GM06990 (cell line): ENCODE measurements at regions not wholly inside any gene's neighbourhood (a gene's known extent, or its start where the extent isn't known, plus 50 kb on each side); places are given as distances from the start of the nearest gene placed in this dataset.

Experiments
- DNase-seq: peaks from one replicate; pipeline ENCODE4 v3.0.0-alpha.2; 2011; ENCODE audit not compliant: insufficient read length; ENCODE audit errors: extremely low read depth
- H3K27me3 ChIP-seq: replicated peaks from 2 replicates; pipeline ENCODE4 v1.6.0; 2011; ENCODE audit warnings: low read length; ENCODE audit not compliant: control insufficient read depth, insufficient read depth
- H3K36me3 ChIP-seq: 2 replicates; pipeline ENCODE4 v1.5.1; 2011; ENCODE audit warnings: low read length; ENCODE audit not compliant: control insufficient read depth, insufficient read depth
- H3K4me3 ChIP-seq: replicated peaks from 2 replicates; pipeline ENCODE4 v1.5.1; 2011; ENCODE audit warnings: low read depth, mild to moderate bottlenecking, control low read depth, low read length
- TF ChIP-seq, protein P1 (sequence below): IDR thresholded peaks from 2 replicates; pipeline ENCODE4 v1.5.1; 2011; ENCODE audit warnings: low read length, control low read depth, mild to moderate bottlenecking, inconsistent platforms; ENCODE audit not compliant: insufficient read depth, poor library complexity, severe bottlenecking

DNA sequence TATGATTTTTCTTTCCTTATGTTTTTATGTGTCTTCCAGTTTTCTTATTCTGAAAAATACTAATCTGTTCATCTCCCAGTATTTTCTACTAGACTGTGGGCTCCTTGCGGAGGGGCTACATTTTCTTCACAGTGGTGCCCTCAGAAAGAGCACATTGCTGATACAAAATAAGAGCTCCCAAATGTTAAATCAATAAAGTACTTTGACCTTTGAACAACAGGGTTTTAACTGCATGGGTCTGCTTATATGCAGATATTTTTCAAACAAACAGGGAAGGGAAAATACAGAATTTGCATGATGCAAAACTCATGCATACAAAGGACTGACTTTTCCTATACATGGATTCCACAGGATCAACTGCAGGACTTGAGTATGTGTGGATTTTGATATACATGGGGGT lies 79.9 kb upstream of the ACO1 start:
- TF ChIP-seq, protein P1, sequence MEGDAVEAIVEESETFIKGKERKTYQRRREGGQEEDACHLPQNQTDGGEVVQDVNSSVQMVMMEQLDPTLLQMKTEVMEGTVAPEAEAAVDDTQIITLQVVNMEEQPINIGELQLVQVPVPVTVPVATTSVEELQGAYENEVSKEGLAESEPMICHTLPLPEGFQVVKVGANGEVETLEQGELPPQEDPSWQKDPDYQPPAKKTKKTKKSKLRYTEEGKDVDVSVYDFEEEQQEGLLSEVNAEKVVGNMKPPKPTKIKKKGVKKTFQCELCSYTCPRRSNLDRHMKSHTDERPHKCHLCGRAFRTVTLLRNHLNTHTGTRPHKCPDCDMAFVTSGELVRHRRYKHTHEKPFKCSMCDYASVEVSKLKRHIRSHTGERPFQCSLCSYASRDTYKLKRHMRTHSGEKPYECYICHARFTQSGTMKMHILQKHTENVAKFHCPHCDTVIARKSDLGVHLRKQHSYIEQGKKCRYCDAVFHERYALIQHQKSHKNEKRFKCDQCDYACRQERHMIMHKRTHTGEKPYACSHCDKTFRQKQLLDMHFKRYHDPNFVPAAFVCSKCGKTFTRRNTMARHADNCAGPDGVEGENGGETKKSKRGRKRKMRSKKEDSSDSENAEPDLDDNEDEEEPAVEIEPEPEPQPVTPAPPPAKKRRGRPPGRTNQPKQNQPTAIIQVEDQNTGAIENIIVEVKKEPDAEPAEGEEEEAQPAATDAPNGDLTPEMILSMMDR = no peak
- DNase-seq = no peak
- Histone ChIP-seq H3K27me3 (no peaks in the 10 kb centered on the region), H3K36me3 (no peaks in the 10 kb centered on the region), H3K4me3 (no peak overlapping the region)

DNA sequence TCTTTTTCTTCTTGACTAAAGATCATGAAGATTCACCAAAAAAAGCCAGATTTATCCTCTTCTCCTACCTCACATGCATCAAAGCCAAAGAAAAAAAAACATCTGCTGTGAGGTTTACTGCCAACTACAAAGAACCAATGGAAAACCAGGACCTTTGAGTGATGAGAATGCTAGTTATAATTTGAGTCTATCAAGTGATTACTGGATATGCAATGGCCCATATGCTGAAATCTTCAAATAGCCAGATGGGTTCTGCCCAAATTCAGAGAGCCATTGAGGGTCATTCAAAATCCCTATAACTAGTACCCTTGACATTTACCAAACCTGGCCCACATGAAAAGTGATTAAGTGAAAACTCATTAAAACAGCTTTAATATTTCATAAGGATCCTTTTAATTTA lies 78.4 kb upstream of the ACO1 start:
- Histone ChIP-seq H3K36me3 (no peaks in the 10 kb centered on the region), H3K4me3 (no peak overlapping the region), H3K27me3 (no peaks in the 10 kb centered on the region)
- no peak for DNase-seq
- TF ChIP-seq, protein P1 = no peak

DNA sequence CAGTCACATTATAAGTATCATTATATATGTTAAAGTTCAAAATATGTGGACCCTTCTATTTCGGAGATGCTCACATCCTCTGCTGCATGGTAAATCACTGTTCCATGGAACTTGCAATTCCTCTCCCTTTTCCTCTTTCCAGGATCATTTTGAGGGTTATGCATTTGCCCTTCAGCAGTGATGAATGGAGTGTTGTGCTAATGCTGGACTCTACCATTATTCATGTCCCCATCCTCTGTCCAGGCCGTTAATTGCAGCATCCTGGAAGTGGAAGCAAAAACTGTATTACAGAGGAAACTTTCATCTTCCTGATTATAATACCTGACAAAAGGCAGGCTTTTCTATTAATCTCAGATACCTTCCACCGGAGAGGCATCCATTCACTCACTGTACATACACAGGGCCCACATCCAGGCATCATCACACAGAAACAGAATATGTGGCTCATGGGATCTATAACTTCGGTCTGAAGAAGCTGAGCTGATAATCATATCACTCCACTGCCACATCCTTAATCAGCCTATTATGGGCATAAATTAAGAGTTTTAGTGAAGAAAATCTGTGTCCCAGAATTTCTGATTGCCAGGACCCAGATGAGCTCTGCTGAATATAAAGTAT lies 65.0 kb upstream of the ACO1 start:
- Histone ChIP-seq H3K27me3 (no peaks in the 10 kb centered on the region), H3K36me3 (no peaks in the 10 kb centered on the region), H3K4me3 (no peak overlapping the region)
- TF ChIP-seq, protein P1 = no peak
- no peak for DNase-seq

DNA sequence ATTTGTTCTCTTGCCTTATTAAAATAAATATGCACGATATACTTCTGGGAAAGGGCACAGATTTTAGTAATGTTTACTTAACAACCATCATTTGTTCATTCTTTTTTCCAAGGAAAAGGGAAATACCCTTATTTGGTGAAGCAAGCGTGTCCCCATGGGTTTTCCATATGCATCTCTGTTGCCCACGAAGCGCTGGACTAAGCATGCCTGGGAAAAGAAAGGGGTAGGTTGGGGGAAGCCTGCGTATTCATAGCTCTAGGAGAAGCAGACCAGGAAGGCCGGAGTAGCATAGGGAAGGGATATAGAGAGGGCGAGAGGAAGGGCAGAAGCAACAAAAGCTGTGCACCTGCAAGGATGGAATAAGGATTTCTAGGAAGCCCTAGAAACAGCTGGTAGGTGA lies 61.8 kb upstream of the ACO1 start:
- Histone ChIP-seq H3K4me3 (no peak overlapping the region), H3K36me3 (no peaks in the 10 kb centered on the region), H3K27me3 (no peaks in the 10 kb centered on the region)
- no peak for DNase-seq
- TF ChIP-seq, protein P1 = no peak

DNA sequence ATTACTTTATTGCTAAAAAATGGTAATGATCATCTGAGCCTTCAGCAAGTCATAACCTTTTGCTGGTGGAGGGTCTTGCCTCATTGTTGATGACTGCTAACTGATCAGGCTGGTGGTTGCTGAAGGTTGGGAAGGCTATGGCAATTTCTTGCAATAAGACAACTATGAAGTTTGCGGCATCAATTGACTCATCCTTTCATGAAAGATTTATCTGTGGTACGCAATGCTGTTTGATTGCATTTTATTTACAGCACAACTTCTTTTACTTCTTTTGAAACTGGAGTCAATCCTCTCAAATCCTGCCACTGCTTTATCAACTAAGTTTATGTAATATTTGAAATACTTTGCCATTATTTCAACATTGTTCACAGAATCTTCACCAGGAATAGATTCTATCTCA lies 58.3 kb upstream of the ACO1 start:
- no peak for DNase-seq
- Histone ChIP-seq H3K36me3 (no peaks in the 10 kb centered on the region), H3K4me3 (no peak overlapping the region), H3K27me3 (no peaks in the 10 kb centered on the region)
- TF ChIP-seq, protein P1 = no peak

DNA sequence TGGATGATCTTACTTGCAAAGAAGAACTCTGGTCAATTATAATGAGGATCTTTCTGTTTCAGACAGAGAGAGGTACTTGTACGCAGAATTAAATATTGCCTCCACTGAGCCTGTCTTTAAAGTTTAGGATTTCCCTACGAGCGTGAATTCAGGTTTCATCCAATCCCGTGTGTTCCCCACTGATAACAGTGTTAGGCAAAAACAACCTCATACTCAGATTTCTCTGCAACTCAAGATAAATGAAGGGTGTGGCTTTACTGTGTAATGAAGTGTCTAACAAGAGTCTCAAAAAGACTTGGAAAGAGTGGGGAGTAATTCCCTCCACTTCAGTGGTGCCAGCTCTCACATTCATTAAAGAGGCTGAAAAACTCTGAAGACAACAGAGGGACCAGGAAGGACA lies 53.2 kb upstream of the ACO1 start:
- no peaks in the 10 kb centered on the region for H3K36me3 ChIP-seq
- H3K4me3 ChIP-seq = no peak overlapping the region
- H3K27me3 ChIP-seq = no peaks in the 10 kb centered on the region
- TF ChIP-seq, protein P1 = no peak
- DNase-seq = no peak
